HEK293 (cell line): ENCODE measurements at regions not wholly inside any gene's neighbourhood (a gene's known extent, or its start where the extent isn't known, plus 50 kb on each side); places are given as distances from the start of the nearest gene placed in this dataset.

Source experiments
- ZBTB17 ChIP-seq: fragments of 450-650 bp; formaldehyde crosslinking; IDR thresholded peaks from 2 replicates; pipeline ENCODE4 v1.5.1; 2016; ENCODE audit warnings: missing biosample characterization, missing genetic modification characterization
- ZFP3 ChIP-seq: fragments of 450-650 bp; formaldehyde crosslinking; IDR thresholded peaks from 2 replicates; pipeline ENCODE4 v1.5.1; 2016; ENCODE audit warnings: low read depth, missing biosample characterization, missing genetic modification characterization
- ZFP41 ChIP-seq: fragments of 450-650 bp; formaldehyde crosslinking; IDR thresholded peaks from 2 replicates; pipeline ENCODE4 v1.5.1; 2016; ENCODE audit warnings: missing biosample characterization, missing genetic modification characterization, borderline replicate concordance
- ZNF10 ChIP-seq: fragments of 450-650 bp; formaldehyde crosslinking; IDR thresholded peaks from 2 replicates; pipeline ENCODE4 v1.5.1; 2017; ENCODE audit warnings: missing biosample characterization, missing genetic modification characterization
- ZNF19 ChIP-seq: fragments of 450-650 bp; formaldehyde crosslinking; IDR thresholded peaks from 2 replicates; pipeline ENCODE4; 2016; ENCODE audit warnings: missing biosample characterization, missing genetic modification characterization, low read depth
- ZNF23 ChIP-seq: fragments of 450-650 bp; formaldehyde crosslinking; IDR thresholded peaks from 2 replicates; pipeline ENCODE4 v1.5.1; 2016; ENCODE audit warnings: missing biosample characterization, missing genetic modification characterization, borderline replicate concordance
- ZNF274 ChIP-seq, 2 experiments: fragments of 200-500 bp in 1 of 2; fragments of 450-650 bp in 1 of 2; sonication (Bioruptor generic) in 1 of 2; formaldehyde crosslinking in 1 of 2; IDR thresholded peaks; 2 replicates each; pipeline versions ENCODE4 v1.5.1 to v1.6.1; 2014 to 2016; ENCODE audit warnings: borderline replicate concordance in 1 of 2, inconsistent platforms in 1 of 2, low read length in 1 of 2, missing biosample characterization in 1 of 2, missing genetic modification characterization in 1 of 2
- ZNF350 ChIP-seq: fragments of 450-650 bp; formaldehyde crosslinking; IDR thresholded peaks from 2 replicates; pipeline ENCODE4 v1.5.0; 2017; ENCODE audit warnings: missing biosample characterization, mild to moderate bottlenecking, missing genetic modification characterization
- TF ChIP-seq, protein P1 (sequence below): fragments of 450-650 bp; formaldehyde crosslinking; IDR thresholded peaks from 2 replicates; pipeline ENCODE4 v1.5.1; 2016; ENCODE audit warnings: missing biosample characterization, missing genetic modification characterization
- TF ChIP-seq, protein P2 (sequence below): fragments of 450-650 bp; IDR thresholded peaks from 2 replicates; pipeline ENCODE4 v1.5.1; 2018; ENCODE audit warnings: missing biosample characterization, mild to moderate bottlenecking, missing genetic modification characterization
- TF ChIP-seq, protein P3 (sequence below): fragments of 450-650 bp; formaldehyde crosslinking; IDR thresholded peaks from 2 replicates; pipeline ENCODE4 v1.5.1; 2016; ENCODE audit warnings: missing biosample characterization, missing genetic modification characterization
- TF ChIP-seq, protein P4 (sequence below): fragments of 450-650 bp; formaldehyde crosslinking; IDR thresholded peaks from 2 replicates; pipeline ENCODE4 v1.5.1; 2016; ENCODE audit warnings: missing biosample characterization, missing genetic modification characterization, low read depth
- TF ChIP-seq, protein P5 (sequence below): fragments of 450-650 bp; formaldehyde crosslinking; IDR thresholded peaks from 2 replicates; pipeline ENCODE4 v1.5.1; 2016; ENCODE audit warnings: missing biosample characterization, missing genetic modification characterization
- TF ChIP-seq, protein P6 (sequence below): fragments of 450-650 bp; formaldehyde crosslinking; IDR thresholded peaks from 2 replicates; pipeline ENCODE4 v1.5.1; 2016; ENCODE audit warnings: missing biosample characterization, missing genetic modification characterization

DNA sequence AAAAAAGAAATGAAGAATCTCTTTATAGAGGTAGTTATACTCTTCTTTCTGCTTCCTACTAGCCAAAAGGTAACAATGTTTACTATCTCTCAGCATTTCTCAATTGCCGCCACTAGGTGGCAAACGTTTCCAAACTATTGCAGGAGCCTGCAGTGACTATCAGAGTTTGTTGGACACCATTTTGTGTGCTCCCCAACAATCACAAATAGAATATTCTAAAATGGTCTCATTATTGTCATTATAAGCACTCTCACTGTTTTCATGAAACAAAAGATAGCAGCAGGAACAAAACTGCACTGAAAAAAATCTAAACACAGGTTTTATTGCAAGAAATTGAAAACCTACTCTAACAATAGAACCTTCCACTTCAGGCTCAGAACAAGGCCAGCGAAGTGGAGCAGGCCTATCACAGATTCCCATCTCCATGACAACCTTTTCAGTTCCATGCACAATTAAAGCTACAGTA lies 83.9 kb upstream of the PLPPR4 start:
- TF ChIP-seq, protein P1, sequence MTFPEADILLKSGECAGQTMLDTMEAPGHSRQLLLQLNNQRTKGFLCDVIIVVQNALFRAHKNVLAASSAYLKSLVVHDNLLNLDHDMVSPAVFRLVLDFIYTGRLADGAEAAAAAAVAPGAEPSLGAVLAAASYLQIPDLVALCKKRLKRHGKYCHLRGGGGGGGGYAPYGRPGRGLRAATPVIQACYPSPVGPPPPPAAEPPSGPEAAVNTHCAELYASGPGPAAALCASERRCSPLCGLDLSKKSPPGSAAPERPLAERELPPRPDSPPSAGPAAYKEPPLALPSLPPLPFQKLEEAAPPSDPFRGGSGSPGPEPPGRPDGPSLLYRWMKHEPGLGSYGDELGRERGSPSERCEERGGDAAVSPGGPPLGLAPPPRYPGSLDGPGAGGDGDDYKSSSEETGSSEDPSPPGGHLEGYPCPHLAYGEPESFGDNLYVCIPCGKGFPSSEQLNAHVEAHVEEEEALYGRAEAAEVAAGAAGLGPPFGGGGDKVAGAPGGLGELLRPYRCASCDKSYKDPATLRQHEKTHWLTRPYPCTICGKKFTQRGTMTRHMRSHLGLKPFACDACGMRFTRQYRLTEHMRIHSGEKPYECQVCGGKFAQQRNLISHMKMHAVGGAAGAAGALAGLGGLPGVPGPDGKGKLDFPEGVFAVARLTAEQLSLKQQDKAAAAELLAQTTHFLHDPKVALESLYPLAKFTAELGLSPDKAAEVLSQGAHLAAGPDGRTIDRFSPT (tag by site-specific recombination): no peak
- TF ChIP-seq, protein P2, sequence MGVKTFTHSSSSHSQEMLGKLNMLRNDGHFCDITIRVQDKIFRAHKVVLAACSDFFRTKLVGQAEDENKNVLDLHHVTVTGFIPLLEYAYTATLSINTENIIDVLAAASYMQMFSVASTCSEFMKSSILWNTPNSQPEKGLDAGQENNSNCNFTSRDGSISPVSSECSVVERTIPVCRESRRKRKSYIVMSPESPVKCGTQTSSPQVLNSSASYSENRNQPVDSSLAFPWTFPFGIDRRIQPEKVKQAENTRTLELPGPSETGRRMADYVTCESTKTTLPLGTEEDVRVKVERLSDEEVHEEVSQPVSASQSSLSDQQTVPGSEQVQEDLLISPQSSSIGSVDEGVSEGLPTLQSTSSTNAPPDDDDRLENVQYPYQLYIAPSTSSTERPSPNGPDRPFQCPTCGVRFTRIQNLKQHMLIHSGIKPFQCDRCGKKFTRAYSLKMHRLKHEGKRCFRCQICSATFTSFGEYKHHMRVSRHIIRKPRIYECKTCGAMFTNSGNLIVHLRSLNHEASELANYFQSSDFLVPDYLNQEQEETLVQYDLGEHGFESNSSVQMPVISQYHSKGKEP (tag by site-specific recombination): no peak
- TF ChIP-seq, protein P3, sequence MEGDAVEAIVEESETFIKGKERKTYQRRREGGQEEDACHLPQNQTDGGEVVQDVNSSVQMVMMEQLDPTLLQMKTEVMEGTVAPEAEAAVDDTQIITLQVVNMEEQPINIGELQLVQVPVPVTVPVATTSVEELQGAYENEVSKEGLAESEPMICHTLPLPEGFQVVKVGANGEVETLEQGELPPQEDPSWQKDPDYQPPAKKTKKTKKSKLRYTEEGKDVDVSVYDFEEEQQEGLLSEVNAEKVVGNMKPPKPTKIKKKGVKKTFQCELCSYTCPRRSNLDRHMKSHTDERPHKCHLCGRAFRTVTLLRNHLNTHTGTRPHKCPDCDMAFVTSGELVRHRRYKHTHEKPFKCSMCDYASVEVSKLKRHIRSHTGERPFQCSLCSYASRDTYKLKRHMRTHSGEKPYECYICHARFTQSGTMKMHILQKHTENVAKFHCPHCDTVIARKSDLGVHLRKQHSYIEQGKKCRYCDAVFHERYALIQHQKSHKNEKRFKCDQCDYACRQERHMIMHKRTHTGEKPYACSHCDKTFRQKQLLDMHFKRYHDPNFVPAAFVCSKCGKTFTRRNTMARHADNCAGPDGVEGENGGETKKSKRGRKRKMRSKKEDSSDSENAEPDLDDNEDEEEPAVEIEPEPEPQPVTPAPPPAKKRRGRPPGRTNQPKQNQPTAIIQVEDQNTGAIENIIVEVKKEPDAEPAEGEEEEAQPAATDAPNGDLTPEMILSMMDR (tag by site-specific recombination): peak; percentile 33; the same call in 1 of the 2 replicates
- no peak for TF ChIP-seq ZFP41
- no peak for TF ChIP-seq ZNF274 (IDR thresholded peaks at IDR 0.05; ENCODE audit: low read length)
- TF ChIP-seq ZNF274 (tag by site-specific recombination; IDR thresholded peaks at IDR 0.05; ENCODE audit: borderline replicate concordance): no peak
- TF ChIP-seq ZNF350 (tag by site-specific recombination): no peak
- TF ChIP-seq, protein P4, sequence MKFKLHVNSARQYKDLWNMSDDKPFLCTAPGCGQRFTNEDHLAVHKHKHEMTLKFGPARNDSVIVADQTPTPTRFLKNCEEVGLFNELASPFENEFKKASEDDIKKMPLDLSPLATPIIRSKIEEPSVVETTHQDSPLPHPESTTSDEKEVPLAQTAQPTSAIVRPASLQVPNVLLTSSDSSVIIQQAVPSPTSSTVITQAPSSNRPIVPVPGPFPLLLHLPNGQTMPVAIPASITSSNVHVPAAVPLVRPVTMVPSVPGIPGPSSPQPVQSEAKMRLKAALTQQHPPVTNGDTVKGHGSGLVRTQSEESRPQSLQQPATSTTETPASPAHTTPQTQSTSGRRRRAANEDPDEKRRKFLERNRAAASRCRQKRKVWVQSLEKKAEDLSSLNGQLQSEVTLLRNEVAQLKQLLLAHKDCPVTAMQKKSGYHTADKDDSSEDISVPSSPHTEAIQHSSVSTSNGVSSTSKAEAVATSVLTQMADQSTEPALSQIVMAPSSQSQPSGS (tag by site-specific recombination): no peak
- TF ChIP-seq ZFP3: no peak
- TF ChIP-seq ZNF10 (tag by site-specific recombination): no peak
- TF ChIP-seq ZBTB17: no peak
- TF ChIP-seq, protein P5, sequence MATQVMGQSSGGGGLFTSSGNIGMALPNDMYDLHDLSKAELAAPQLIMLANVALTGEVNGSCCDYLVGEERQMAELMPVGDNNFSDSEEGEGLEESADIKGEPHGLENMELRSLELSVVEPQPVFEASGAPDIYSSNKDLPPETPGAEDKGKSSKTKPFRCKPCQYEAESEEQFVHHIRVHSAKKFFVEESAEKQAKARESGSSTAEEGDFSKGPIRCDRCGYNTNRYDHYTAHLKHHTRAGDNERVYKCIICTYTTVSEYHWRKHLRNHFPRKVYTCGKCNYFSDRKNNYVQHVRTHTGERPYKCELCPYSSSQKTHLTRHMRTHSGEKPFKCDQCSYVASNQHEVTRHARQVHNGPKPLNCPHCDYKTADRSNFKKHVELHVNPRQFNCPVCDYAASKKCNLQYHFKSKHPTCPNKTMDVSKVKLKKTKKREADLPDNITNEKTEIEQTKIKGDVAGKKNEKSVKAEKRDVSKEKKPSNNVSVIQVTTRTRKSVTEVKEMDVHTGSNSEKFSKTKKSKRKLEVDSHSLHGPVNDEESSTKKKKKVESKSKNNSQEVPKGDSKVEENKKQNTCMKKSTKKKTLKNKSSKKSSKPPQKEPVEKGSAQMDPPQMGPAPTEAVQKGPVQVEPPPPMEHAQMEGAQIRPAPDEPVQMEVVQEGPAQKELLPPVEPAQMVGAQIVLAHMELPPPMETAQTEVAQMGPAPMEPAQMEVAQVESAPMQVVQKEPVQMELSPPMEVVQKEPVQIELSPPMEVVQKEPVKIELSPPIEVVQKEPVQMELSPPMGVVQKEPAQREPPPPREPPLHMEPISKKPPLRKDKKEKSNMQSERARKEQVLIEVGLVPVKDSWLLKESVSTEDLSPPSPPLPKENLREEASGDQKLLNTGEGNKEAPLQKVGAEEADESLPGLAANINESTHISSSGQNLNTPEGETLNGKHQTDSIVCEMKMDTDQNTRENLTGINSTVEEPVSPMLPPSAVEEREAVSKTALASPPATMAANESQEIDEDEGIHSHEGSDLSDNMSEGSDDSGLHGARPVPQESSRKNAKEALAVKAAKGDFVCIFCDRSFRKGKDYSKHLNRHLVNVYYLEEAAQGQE (tag by site-specific recombination): 0 out of 2 replicates have a peak, but pooled peaks have one; percentile 8
- TF ChIP-seq ZNF19 (tag by site-specific recombination): no peak
- TF ChIP-seq, protein P6, sequence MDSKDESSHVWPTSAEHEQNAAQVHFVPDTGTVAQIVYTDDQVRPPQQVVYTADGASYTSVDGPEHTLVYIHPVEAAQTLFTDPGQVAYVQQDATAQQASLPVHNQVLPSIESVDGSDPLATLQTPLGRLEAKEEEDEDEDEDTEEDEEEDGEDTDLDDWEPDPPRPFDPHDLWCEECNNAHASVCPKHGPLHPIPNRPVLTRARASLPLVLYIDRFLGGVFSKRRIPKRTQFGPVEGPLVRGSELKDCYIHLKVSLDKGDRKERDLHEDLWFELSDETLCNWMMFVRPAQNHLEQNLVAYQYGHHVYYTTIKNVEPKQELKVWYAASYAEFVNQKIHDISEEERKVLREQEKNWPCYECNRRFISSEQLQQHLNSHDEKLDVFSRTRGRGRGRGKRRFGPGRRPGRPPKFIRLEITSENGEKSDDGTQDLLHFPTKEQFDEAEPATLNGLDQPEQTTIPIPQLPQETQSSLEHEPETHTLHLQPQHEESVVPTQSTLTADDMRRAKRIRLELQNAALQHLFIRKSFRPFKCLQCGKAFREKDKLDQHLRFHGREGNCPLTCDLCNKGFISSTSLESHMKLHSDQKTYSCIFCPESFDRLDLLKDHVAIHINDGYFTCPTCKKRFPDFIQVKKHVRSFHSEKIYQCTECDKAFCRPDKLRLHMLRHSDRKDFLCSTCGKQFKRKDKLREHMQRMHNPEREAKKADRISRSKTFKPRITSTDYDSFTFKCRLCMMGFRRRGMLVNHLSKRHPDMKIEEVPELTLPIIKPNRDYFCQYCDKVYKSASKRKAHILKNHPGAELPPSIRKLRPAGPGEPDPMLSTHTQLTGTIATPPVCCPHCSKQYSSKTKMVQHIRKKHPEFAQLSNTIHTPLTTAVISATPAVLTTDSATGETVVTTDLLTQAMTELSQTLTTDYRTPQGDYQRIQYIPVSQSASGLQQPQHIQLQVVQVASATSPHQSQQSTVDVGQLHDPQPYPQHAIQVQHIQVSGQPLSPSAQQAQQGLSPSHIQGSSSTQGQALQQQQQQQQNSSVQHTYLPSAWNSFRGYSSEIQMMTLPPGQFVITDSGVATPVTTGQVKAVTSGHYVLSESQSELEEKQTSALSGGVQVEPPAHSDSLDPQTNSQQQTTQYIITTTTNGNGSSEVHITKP (tag by site-specific recombination): peak; percentile 59
- TF ChIP-seq ZNF23 (tag by site-specific recombination): no peak
